Tongue (tissue), 1 donor: ENCODE measurements at regions not wholly inside any gene's neighbourhood (a gene's known extent, or its start where the extent isn't known, plus 50 kb on each side); places are given as distances from the start of the nearest gene placed in this dataset.
"Not testable (repeated sequence)": the region's sequence is repeated elsewhere in the genome, so short reads cannot be mapped to it uniquely, and the experiment has no call there.

Experiments used
- DNase-seq: peaks from one replicate; pipeline ENCODE4 v3.0.0-alpha.2; 2015

DNA sequence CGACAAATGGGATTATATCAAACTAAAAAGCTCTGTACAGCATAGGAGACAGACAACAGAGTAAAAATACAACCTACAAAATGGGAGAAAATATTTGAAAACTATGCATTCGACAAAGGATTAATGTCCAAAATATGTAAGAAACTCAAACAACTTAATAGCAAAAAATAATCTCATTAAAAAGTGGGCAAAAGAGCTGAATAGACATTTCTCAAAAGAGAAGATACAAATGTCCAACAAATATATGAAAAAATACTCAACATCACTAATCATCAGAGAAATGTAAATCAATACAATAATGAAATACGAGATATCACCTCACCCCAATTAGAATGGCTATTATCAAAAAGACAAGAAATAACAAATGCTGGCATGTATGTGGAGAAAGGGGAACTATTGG is 272.9 kb downstream of the KLHL13 start:
- DNase-seq: no peak

DNA sequence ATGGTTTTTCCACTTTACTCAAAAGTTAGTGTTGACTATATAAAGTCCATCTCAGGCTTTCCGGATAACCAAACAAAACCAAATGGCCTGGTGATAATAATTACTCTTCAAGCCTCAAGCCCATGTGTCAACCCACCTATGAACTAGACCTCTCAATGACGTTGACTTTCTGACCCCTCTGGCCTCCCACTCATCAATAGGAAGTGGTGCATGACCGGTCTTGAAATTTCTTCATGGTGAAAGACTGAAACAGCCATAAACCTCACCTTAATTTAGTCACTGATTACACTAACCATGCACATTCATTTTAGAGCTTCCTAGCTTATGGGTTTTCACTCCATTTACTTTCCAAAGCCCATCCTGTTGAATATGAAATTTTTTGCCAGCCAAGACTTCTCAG is 276.0 kb downstream of the KLHL13 start:
- peak; percentile 10 for DNase-seq

GRCh38 chrX:117839544-117839943 is 277.1 kb downstream of the KLHL13 start:
- DNase-seq: no peak

DNA sequence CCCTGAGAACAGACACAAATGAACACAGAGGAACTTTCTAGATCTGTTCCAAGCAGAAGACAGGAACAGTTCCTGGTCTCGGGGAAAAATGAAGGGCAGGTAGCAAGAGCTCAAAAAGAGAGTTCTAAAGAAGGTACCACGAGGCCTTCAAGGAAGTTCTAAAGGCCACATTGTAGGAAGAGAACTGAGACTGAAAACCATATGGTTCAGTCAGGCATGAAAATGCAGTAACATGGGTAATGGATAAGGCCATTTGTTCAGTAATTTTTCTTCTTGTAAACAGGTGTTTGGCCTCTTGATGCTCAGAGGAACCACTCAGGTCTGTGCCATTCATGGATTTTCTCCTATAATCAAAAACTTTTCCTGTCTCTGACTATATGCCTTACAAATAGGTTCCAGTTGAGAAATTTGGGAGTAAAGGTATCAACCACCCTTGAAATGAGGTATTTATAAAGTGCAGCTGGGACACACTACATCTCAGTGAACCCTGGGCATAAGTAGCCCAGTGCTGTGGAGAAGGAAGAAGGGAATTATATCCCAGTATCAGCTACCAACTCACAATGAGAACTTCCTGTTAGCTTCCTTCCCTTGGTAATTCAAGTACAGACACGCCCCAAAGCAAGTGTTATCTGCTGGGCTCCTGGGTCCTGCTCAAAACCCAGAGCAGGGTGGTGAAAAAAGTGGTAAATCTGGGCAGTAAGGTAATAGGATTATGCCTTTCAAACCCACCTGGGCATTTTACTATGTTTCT is 277.9 kb downstream of the KLHL13 start:
- DNase-seq: no peak

DNA sequence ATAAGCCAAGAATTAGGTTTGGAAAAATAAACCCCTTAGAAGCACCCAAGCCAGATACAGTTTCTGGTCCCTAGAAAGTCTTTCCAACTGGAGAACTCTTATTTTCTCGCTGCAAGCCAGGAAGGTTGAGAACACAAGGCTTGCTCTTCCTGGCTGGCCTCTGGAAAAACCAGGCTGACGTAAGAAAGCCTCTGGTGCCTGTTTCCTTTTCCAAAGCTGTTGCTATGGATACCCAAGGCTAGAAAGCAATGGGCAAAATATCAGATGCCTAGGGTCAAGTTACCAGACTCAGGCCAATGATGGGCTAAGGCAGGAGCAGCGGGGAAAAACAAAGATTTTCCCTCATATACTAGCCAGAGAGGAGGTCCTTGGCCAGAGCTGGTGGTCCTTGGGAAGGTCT is 281.6 kb downstream of the KLHL13 start:
- peak; percentile 31 for DNase-seq

DNA sequence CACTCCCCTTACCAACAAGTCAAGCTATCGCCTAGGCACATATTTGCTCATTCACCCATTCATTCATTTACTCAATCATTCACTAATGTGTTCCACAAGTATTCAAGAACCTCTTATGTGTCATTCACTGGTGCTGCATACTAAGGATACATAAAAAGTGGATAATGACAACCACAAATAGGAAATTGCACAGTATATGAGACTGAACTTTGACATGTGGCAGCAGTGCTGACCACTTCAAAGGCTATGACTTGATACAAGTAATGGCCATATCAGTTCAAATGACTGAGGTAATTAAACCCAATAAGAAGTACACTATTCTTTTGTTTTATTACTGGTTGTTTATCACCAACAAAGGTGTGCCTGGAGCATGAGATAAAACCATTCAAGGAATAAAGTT is 282.5 kb downstream of the KLHL13 start:
- no peak for DNase-seq

- not testable (repeated sequence) for DNase-seq
Observed at GRCh38 chrX:117821472-117821871, 295.1 kb downstream of the KLHL13 start.

GRCh38 chrX:117808426-117808825 is 308.2 kb downstream of the KLHL13 start:
- no peak for DNase-seq

GRCh38 chrX:117803463-117803862 is 313.1 kb downstream of the KLHL13 start:
- DNase-seq: no peak

GRCh38 chrX:117788339-117788738 is 328.3 kb downstream of the KLHL13 start:
- peak; percentile 32 for DNase-seq

DNA sequence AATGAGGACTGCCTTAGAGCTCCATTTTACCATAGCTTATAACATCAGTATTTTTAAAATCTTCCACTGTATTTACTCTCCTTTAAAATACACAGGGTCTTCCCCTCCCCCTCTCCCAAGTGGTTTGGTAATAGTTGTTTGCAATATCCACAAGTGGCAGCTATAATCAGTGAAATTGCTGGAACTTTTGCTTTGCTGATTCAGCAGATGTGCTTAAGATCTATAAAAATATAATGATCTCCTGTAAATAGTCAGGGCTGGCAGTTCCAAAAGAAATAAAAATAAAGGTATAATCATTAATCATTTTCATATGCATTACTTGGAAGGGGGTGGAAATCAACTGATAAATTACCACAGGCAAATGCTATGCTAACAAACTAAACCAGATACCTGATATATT is 345.2 kb downstream of the KLHL13 start:
- no peak for DNase-seq

DNA sequence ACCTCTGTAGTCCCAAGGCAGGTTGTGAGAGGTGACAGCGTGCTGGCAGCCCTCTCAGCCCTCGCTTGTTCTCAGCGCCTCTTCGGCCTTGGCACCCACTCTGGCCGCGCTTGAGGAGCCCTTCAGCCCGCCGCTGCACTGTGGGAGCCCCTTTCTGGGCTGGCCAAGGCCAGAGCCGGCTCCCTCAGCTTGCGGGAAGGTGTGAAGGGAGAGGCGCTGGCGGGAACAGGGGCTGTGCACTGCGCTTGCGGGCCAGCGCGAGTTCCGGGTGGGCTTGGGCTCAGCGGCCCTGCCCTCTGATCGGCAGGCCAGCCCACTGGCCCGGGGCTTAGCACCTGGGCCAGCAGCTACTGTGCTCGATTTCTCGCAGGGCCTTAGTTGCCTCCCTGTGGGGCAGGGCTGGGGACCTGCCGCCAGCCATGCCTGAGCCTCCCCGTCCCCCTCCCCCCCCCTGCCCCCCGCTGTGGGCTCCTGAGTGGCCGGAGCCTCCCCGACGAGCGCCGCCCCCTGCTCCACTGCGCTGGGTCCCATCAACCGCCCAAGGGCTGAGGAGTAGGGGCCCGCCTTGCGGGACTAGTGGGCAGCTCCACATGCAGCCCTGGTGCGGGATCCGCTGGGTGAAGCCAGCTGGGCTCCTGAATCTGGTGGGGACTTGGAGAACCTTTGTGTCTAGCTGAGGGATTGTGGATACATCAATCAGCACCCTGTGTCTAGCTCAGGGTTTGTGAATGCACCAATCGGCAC is 347.6 kb downstream of the KLHL13 start:
- no peak for DNase-seq

GRCh38 chrX:117765211-117765610 is 351.4 kb downstream of the KLHL13 start:
- peak; percentile 52 for DNase-seq

DNA sequence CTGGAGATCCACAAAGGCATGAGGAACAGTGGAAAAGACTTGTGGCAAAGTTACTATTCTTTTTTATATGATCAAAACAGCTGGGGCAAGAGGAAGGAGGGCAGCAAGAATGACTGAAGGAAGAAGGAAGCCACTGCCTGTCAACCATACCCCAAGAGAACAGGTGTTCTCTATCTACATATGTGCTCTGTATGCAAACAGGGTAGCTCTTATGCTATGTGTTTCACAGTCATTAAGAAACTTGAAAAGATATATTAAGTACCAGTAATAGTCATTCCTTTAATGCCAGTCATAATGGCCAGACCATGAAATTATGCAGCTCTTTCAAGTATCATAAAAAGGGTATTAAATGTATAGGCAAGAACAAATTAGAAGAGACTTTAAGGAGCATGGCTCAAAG is 363.9 kb downstream of the KLHL13 start:
- no peak for DNase-seq

- no peak for DNase-seq
Observed at GRCh38 chrX:117751155-117751554, 365.5 kb downstream of the KLHL13 start.

DNA sequence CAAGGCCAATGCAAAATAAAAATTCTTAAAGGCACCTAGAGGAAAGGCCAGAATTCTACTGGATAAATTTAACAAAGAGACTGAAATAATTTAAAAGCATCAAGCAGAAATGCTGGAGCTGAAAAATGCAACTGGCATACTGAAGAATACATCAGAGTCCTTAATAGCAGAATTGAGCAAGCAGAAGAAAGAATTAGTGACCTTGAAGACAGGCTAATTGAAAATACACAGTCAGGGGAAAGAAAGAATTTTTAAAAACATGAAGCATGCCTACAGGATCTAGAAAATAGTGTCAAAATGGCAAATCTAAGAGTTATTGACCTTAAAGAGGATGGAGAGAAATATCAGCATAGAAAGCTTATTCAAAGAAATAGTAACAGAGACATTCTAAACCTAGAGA is 371.7 kb downstream of the KLHL13 start:
- DNase-seq: no peak

DNA sequence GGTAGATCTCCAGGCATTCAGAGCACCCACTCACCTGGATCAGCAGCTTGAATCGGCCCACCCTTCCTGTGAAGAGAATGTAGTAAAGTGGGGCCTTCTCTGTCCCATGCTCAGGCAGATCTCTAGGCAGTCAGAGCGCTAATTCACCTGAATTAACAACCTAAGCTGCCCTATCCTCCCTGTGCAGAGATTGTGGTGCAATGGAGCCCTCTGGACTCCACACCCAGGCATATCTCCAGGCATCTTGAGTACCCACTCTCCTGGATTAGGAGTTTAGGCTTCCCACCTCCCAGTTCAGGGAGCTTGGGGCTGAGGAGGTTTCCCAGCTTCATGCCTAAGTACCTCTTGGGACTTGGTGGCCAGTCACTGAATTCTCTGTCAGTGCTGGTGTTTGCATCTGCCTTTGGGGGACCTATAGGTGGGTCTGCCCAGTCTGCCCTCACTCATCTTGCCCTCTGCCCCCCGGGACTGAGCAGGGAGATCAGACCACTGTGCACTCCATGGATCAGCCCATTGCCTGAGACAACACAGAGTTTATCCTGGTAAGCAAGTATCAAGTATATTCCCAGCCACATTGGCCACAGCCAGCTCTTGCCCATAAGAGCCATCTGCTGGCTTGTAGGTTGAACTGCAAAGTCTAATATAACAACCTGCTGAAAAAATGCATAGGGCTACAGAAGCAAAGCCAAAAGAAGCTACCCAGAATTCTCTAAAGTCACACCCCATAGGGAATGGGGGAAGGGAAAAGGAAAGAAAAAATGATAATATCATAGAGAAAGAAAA is 372.9 kb downstream of the KLHL13 start:
- no peak for DNase-seq

GRCh38 chrX:117713411-117713810 is 403.2 kb downstream of the KLHL13 start:
- no peak for DNase-seq

GRCh38 chrX:117711782-117712181 is 404.8 kb downstream of the KLHL13 start:
- peak; percentile 51 for DNase-seq

DNA sequence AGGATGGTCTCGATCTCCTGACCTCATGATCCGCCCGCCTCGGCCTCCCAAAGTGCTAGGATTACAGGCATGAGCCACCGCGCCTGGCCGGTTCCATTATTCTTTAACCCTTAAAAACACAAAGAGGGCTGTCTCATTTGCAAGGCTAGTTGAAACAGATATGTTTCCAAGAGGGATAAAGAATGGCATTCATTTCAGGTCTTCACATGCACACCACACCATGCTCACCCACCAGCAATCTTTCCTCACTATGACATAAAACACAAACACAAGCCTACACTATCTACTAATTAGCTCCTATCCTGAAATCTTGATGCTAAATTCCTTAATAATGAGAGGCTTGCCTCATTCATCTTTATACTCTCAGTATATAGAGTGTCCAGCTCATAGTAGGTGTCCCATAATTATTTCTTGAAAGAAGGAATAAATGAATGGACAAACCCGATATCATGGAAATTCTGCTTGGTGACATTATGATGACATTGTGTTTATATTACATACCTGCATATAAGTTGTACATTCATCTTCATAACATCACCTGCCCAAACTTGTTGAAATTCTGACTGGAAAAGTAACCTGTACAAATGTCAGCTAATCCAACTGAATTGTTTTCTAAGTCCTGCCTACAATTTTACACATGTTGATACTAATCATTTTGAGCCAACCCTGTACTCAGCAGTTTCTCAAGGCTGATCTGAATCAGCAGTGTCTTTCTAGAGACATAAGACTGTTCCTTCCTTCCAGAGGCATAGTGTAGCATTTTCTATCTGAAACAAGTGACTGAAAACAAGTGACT is 408.5 kb downstream of the KLHL13 start:
- peak; percentile 15 for DNase-seq

GRCh38 chrX:117701050-117701449 is 415.6 kb downstream of the KLHL13 start:
- no peak for DNase-seq

DNA sequence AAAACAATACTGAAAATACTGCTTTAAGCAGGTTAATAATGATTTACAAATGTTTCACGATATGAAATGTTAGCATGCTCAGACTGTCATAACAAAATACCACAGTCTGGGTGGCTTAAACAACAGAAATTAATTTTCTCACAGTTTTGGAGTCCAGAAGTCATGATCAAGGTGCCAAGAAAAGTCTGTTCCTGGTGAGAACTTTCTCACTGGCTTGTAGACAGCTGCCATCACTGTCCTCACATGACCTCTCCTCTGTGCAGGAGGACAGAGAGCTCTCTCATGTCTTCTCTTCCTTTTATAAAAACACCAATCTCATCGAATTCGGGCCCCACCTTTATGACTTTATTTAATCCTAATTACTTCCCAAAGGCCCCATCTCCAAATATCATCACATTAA is 426.7 kb downstream of the KLHL13 start:
- no peak for DNase-seq
